CD8-positive, alpha-beta memory T cell (primary cell): ENCODE measurements at regions not wholly inside any gene's neighbourhood (a gene's known extent, or its start where the extent isn't known, plus 50 kb on each side); places are given as distances from the start of the nearest gene placed in this dataset.
"Not testable (repeated sequence)": the region's sequence is repeated elsewhere in the genome, so short reads cannot be mapped to it uniquely, and the experiment has no call there.

Source experiments
- CTCF ChIA-PET: fragments of 350-600 bp; sonication (Branson Sonifier 250); formaldehyde crosslinking; loops from one replicate; lab custom pipeline; 2021; ENCODE audit warnings: antibody characterized with exemption; lab: Charles Lee
- POLR2A ChIA-PET: fragments of 350-600 bp; sonication (Branson Sonifier 250); formaldehyde crosslinking; loops from one replicate; lab custom pipeline; 2021; ENCODE audit warnings: antibody characterized with exemption; lab: Charles Lee
- DNase-seq, 5 donors: peaks; one replicate each; pipeline versions ENCODE4 v3.0.0 to v3.0.0-alpha.2; 2020 to 2022; ENCODE audit warnings: mixed read lengths in 1 of 5
- H3K27ac ChIP-seq: one replicate; pipeline ENCODE4 v1.7.0; 2013; ENCODE audit warnings: low read depth, mild to moderate bottlenecking, low read length, moderate library complexity
- H3K27me3 ChIP-seq: 2 replicates; pipeline ENCODE4 v1.7.0; 2013; ENCODE audit warnings: low read length, mild to moderate bottlenecking; ENCODE audit not compliant: insufficient read depth, poor library complexity, severe bottlenecking
- H3K36me3 ChIP-seq: 2 replicates; pipeline ENCODE4 v1.7.0; 2013; ENCODE audit warnings: mild to moderate bottlenecking, low read length, moderate library complexity; ENCODE audit not compliant: insufficient read depth
- H3K4me1 ChIP-seq: 2 replicates; pipeline ENCODE4 v1.7.0; 2013; ENCODE audit warnings: mild to moderate bottlenecking, low read length, moderate library complexity; ENCODE audit not compliant: insufficient read depth
- H3K4me3 ChIP-seq: 2 replicates; pipeline ENCODE4 v1.7.0; 2013; ENCODE audit warnings: mild to moderate bottlenecking, low read length
- H3K9me3 ChIP-seq: 2 replicates; pipeline ENCODE4 v1.7.0; 2013; ENCODE audit warnings: mild to moderate bottlenecking, low read length
- H3K27ac Mint-ChIP-seq, 8 donors: one replicate each; pipeline ENCODE4 v1.8.0; 2020 to 2021; ENCODE audit warnings: mixed read lengths in 8 of 8, mild to moderate bottlenecking in 6 of 8, inconsistent platforms in 3 of 8, moderate library complexity in 3 of 8
- H3K27me3 Mint-ChIP-seq, 2 donors: one replicate each; pipeline ENCODE4 v1.8.0; 2020 to 2021; ENCODE audit warnings: mixed read lengths in 2 of 2, mild to moderate bottlenecking in 1 of 2, moderate library complexity in 1 of 2
- H3K36me3 Mint-ChIP-seq, 3 donors: one replicate each; pipeline ENCODE4 v1.8.0; 2020 to 2021; ENCODE audit warnings: mixed read lengths in 3 of 3, inconsistent platforms in 1 of 3, mild to moderate bottlenecking in 1 of 3
- H3K4me1 Mint-ChIP-seq, 3 donors: one replicate each; pipeline ENCODE4 v1.8.0; 2020 to 2021; ENCODE audit warnings: mixed read lengths in 3 of 3, inconsistent platforms in 1 of 3, mild to moderate bottlenecking in 1 of 3
- H3K4me3 Mint-ChIP-seq, 7 donors: one replicate each; pipeline ENCODE4 v1.8.0; 2020 to 2021; ENCODE audit warnings: mixed read lengths in 7 of 7, mild to moderate bottlenecking in 6 of 7, moderate library complexity in 4 of 7, inconsistent platforms in 2 of 7
- H3K9me3 Mint-ChIP-seq, 5 donors: one replicate each; pipeline ENCODE4 v1.8.0; 2020 to 2022; ENCODE audit warnings: mixed read lengths in 5 of 5, mild to moderate bottlenecking in 3 of 5, moderate library complexity in 2 of 5, inconsistent platforms in 1 of 5

GRCh38 chr9:83191154-83191553 is 128.2 kb upstream of the RASEF start:
- Mint-ChIP-seq H3K27me3 (peaks cover 0 to 1% of the 10 kb centered on the region in 2 donors), H3K4me3 (no peak overlapping the region), H3K9me3 (no peaks in the 10 kb centered on the region), H3K27ac (no peak overlapping the region), H3K36me3 (no peaks in the 10 kb centered on the region), H3K4me1 (no peaks in the 10 kb centered on the region)
- H3K4me3 ChIP-seq = no peak overlapping the region
- POLR2A ChIA-PET = no interaction called here
- no peaks in the 10 kb centered on the region for H3K36me3 ChIP-seq
- CTCF ChIA-PET = no interaction called here
- DNase-seq = no peak
- no peak overlapping the region for H3K27ac ChIP-seq
- no peaks in the 10 kb centered on the region for H3K27me3 ChIP-seq
- no peaks in the 10 kb centered on the region for H3K4me1 ChIP-seq
- no peaks in the 10 kb centered on the region for H3K9me3 ChIP-seq

GRCh38 chr9:83189026-83189425 is 126.1 kb upstream of the RASEF start:
- not testable (repeated sequence) for H3K9me3 Mint-ChIP-seq

DNA sequence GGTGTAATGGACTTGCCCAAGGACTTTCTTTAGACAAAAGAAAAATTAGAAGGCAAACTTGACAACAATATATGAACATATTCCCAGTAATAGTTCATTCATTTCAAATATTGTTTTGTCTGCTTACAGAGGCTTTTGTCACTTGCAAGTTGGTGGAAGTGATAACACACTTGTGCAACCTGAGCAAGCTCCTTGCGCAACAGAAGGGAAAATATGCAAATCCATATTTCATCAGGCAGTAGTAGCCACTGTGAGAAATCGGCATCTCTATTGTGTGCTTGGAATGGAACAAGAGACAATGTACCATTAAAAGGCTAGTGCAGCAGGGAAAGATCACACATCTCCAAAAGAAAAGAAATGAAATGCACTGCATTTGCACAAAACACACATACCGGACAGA is 125.3 kb upstream of the RASEF start:
- no peak overlapping the region for H3K4me3 ChIP-seq
- Mint-ChIP-seq H3K36me3 (no peaks in the 10 kb centered on the region), H3K4me3 (no peak overlapping the region), H3K9me3 (no peaks in the 10 kb centered on the region), H3K27me3 (no peaks in the 10 kb centered on the region), H3K27ac (no peak overlapping the region), H3K4me1 (no peaks in the 10 kb centered on the region)
- no peak for DNase-seq
- H3K27ac ChIP-seq = no peak overlapping the region
- ChIA-PET CTCF (no interaction called here), POLR2A (no interaction called here)
- H3K4me1 ChIP-seq = no peaks in the 10 kb centered on the region
- no peaks in the 10 kb centered on the region for H3K9me3 ChIP-seq
- H3K36me3 ChIP-seq = no peaks in the 10 kb centered on the region
- no peaks in the 10 kb centered on the region for H3K27me3 ChIP-seq

More at GRCh38 chr9:83189026-83189425, 126.1 kb upstream of the RASEF start:
- H3K27me3 ChIP-seq, H3K27me3 Mint-ChIP-seq, H3K4me1 ChIP-seq, H3K9me3 ChIP-seq, H3K4me3 ChIP-seq, H3K4me1 Mint-ChIP-seq, H3K36me3 ChIP-seq, H3K36me3 Mint-ChIP-seq, CTCF ChIA-PET, POLR2A ChIA-PET, H3K4me3 Mint-ChIP-seq, H3K27ac ChIP-seq, DNase-seq, H3K27ac Mint-ChIP-seq: not testable (repeated sequence)

GRCh38 chr9:83186155-83186737 is 123.3 kb upstream of the RASEF start:
- Histone ChIP-seq H3K9me3 (no peaks in the 10 kb centered on the region), H3K4me1 (no peaks in the 10 kb centered on the region), H3K27ac (no peak overlapping the region), H3K36me3 (no peaks in the 10 kb centered on the region), H3K27me3 (no peaks in the 10 kb centered on the region), H3K4me3 (no peak overlapping the region)
- no peak overlapping the region for H3K27ac Mint-ChIP-seq
- H3K4me1 Mint-ChIP-seq = no peaks in the 10 kb centered on the region
- no peaks in the 10 kb centered on the region for H3K36me3 Mint-ChIP-seq
- CTCF ChIA-PET = no interaction called here
- no peaks in the 10 kb centered on the region for H3K9me3 Mint-ChIP-seq
- DNase-seq = no peak
- POLR2A ChIA-PET = no interaction called here
- H3K27me3 Mint-ChIP-seq = peaks cover 0 to 3% of the 10 kb centered on the region in 2 donors
- no peak overlapping the region for H3K4me3 Mint-ChIP-seq

- Mint-ChIP-seq H3K36me3 (no peaks in the 10 kb centered on the region), H3K4me1 (no peaks in the 10 kb centered on the region), H3K27ac (no peak overlapping the region), H3K4me3 (no peak overlapping the region), H3K9me3 (no peaks in the 10 kb centered on the region), H3K27me3 (peaks cover 0 to 3% of the 10 kb centered on the region in 2 donors)
- POLR2A ChIA-PET = no interaction called here
- Histone ChIP-seq H3K4me3 (no peak overlapping the region), H3K9me3 (no peaks in the 10 kb centered on the region), H3K36me3 (no peaks in the 10 kb centered on the region), H3K4me1 (no peaks in the 10 kb centered on the region), H3K27ac (no peak overlapping the region), H3K27me3 (no peaks in the 10 kb centered on the region)
- CTCF ChIA-PET = no interaction called here
- DNase-seq = no peak
Observed at GRCh38 chr9:83185488-83186154, 122.7 kb upstream of the RASEF start.

GRCh38 chr9:83183621-83184020 is 120.7 kb upstream of the RASEF start:
- CTCF ChIA-PET = no interaction called here

DNA sequence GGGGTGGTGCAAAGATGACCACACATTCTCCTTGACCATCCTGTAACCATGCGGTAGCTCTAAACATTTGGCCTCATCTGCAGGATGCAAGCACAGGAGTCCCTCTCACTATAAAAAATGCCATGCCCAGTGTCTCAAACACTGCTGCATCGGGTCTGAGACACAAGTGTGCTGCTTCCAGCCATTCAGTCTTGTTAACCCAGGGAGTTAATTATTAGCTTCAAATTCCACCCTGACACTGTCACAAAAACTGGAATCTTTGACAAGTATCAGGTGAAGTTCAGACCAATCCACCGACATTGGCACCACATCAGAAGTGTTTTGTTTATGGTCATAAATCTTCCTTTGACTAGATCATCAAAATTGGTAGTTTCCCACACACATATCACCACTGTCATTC is 119.1 kb upstream of the RASEF start:
- ChIA-PET CTCF (no interaction called here), POLR2A (no interaction called here)
- Mint-ChIP-seq H3K9me3 (peaks cover 0 to 10% (median 5%) of the 10 kb centered on the region in 5 donors), H3K4me1 (no peaks in the 10 kb centered on the region), H3K4me3 (no peak overlapping the region), H3K27me3 (peaks cover 0 to 3% of the 10 kb centered on the region in 2 donors), H3K36me3 (no peaks in the 10 kb centered on the region), H3K27ac (no peak overlapping the region)
- Histone ChIP-seq H3K4me1 (no peaks in the 10 kb centered on the region), H3K27ac (no peak overlapping the region), H3K36me3 (no peaks in the 10 kb centered on the region), H3K9me3 (no peaks in the 10 kb centered on the region), H3K4me3 (no peak overlapping the region), H3K27me3 (no peaks in the 10 kb centered on the region)
- DNase-seq = no peak

More at GRCh38 chr9:83183621-83184020, 120.7 kb upstream of the RASEF start:
- Histone ChIP-seq H3K4me1 (no peaks in the 10 kb centered on the region), H3K27me3 (no peaks in the 10 kb centered on the region), H3K36me3 (no peaks in the 10 kb centered on the region), H3K27ac (no peak overlapping the region), H3K9me3 (no peaks in the 10 kb centered on the region), H3K4me3 (no peak overlapping the region)
- POLR2A ChIA-PET = no interaction called here
- Mint-ChIP-seq H3K4me3 (no peak overlapping the region), H3K27me3 (peaks cover 0 to 3% of the 10 kb centered on the region in 2 donors), H3K27ac (no peak overlapping the region), H3K4me1 (no peaks in the 10 kb centered on the region), H3K36me3 (no peaks in the 10 kb centered on the region), H3K9me3 (no peaks in the 10 kb centered on the region)
- no peak for DNase-seq

DNA sequence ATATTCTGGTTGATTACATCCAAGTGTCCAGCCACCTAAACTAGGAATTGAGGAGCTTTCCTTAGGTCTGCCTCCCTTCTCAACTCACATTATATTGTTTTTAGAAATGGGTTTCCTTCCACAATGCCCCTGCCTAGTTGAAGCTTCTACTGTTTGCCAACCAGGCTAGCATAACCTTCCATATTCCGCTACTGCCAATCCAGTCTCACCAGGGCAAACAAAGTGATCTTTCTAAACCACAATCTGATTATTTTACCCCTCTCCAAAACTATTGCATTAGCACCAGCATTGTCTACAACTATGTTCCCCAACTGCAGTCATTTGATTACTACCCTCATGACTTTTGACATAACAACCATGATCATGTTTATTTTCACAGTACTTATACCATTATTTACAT is 115.8 kb upstream of the RASEF start:
- no peak overlapping the region for H3K27ac Mint-ChIP-seq
- no peaks in the 10 kb centered on the region for H3K9me3 ChIP-seq
- H3K4me3 Mint-ChIP-seq = no peak overlapping the region
- H3K27me3 ChIP-seq = no peaks in the 10 kb centered on the region
- H3K4me1 Mint-ChIP-seq = no peaks in the 10 kb centered on the region
- no peak for DNase-seq
- no peaks in the 10 kb centered on the region for H3K36me3 ChIP-seq
- ChIA-PET POLR2A (no interaction called here), CTCF (no interaction called here)
- no peak overlapping the region for H3K27ac ChIP-seq
- no peak overlapping the region for H3K4me3 ChIP-seq
- no peaks in the 10 kb centered on the region for H3K4me1 ChIP-seq
- no peaks in the 10 kb centered on the region for H3K36me3 Mint-ChIP-seq
- peaks cover 7 to 19% (median 9%) of the 10 kb centered on the region in 5 donors for H3K9me3 Mint-ChIP-seq
- H3K27me3 Mint-ChIP-seq = peaks cover 0 to 5% of the 10 kb centered on the region in 2 donors
